AG04449 (cell line): ENCODE measurements at regions not wholly inside any gene's neighbourhood (a gene's known extent, or its start where the extent isn't known, plus 50 kb on each side); places are given as distances from the start of the nearest gene placed in this dataset.
"Not testable (repeated sequence)": the region's sequence is repeated elsewhere in the genome, so short reads cannot be mapped to it uniquely, and the experiment has no call there.

Source experiments
- CTCF ChIA-PET: fragments of 350-600 bp; formaldehyde crosslinking; extraction: SDS; loops from one replicate; lab custom pipeline; 2021; ENCODE audit warnings: antibody characterized with exemption; lab: Yijun Ruan, JAX
- POLR2A ChIA-PET: fragments of 400-600, 350-600 bp; formaldehyde crosslinking; extraction: SDS; loops from one replicate; lab custom pipeline; 2020; ENCODE audit warnings: antibody characterized with exemption, inconsistent platforms; lab: Yijun Ruan, JAX
- DNase-seq: peaks from one replicate; pipeline ENCODE4 v3.0.0-alpha.2; 2010; ENCODE audit warnings: low read depth, low spot score
- H3K4me3 ChIP-seq: 2 replicates; pipeline ENCODE4 v1.5.1; 2011; ENCODE audit warnings: low read depth, mild to moderate bottlenecking, control low read depth, low read length
- CTCF ChIP-seq: IDR thresholded peaks from one replicate; pipeline ENCODE4 v1.5.1; 2011; ENCODE audit warnings: mild to moderate bottlenecking, moderate library complexity, low read length, control low read depth, inconsistent platforms; ENCODE audit not compliant: insufficient read depth; ENCODE audit errors: missing control alignments

GRCh38 chr2:125254010-125254409, 1228.9 kb downstream of the CNTNAP5 start:
- POLR2A ChIA-PET, result no interaction called here
- CTCF ChIA-PET, result no interaction called here
- DNase-seq, result no peak
- no peak for TF ChIP-seq CTCF
- H3K4me3 ChIP-seq, result no peak overlapping the region

- H3K4me3 ChIP-seq, result no peak overlapping the region
- ChIA-PET POLR2A (no interaction called here), CTCF (no interaction called here)
- TF ChIP-seq CTCF, result no peak
- no peak for DNase-seq
These were observed 1234.4 kb downstream of the CNTNAP5 start for GRCh38 chr2:125259451-125259850.

DNA sequence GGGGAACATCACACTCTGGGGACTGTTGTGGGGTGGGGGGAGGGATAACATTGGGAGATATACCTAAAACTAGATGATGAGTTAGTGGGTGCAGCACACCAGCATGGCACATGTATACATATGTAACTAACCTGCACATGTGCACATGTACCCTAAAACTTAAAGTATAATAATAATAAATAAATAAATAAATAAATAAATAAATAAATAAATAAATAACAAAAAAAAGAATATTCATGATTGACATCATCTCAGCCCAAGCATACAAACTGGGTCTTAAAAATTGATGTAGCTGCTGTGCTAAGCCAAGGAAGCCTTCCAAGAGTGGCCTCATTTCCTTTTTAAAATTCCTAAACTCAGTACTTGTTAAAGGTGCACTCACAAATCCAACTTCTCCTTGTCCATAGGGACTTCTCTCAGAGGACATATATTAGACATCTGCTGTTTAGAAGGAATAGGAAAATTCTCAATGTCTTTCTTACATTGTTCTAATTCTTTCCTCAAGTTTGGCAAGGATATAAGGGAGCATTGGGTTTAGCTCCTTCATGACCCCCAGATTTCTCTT, 1235.4 kb downstream of the CNTNAP5 start:
- DNase-seq, H3K4me3 ChIP-seq, POLR2A ChIA-PET, CTCF ChIA-PET: not testable (repeated sequence)

DNA sequence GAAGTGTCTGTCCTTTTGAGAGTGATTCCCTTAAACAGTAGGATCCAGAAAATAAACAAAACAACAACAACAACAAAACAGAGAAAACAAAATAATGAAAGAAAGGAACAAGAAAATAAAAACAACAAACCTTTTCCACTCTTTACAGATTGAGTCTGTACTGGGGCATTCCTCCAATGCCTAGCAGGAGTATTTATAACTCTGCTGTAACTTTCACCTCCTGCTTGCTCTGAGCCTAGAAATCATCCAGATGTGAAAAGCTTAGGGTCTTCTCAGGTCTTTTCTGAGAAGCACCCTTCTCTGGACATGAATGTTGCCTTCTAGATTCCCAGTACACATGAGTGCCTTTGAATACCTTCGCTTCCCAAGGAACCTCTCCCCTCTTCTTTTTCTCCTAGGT, 1239.4 kb downstream of the CNTNAP5 start:
- ChIA-PET POLR2A (no interaction called here), CTCF (no interaction called here)
- TF ChIP-seq CTCF, result no peak
- no peak overlapping the region for H3K4me3 ChIP-seq
- no peak for DNase-seq

GRCh38 chr2:125267683-125268082, 1242.6 kb downstream of the CNTNAP5 start:
- DNase-seq, result no peak
- no peak overlapping the region for H3K4me3 ChIP-seq
- ChIA-PET CTCF (no interaction called here), POLR2A (no interaction called here)
- TF ChIP-seq CTCF, result no peak

- POLR2A ChIA-PET, result no interaction called here
- CTCF ChIA-PET, result no interaction called here
- no peak for TF ChIP-seq CTCF
- H3K4me3 ChIP-seq, result no peak overlapping the region
- DNase-seq, result no peak
These were observed 1247.6 kb downstream of the CNTNAP5 start for GRCh38 chr2:125272651-125273050.

DNA sequence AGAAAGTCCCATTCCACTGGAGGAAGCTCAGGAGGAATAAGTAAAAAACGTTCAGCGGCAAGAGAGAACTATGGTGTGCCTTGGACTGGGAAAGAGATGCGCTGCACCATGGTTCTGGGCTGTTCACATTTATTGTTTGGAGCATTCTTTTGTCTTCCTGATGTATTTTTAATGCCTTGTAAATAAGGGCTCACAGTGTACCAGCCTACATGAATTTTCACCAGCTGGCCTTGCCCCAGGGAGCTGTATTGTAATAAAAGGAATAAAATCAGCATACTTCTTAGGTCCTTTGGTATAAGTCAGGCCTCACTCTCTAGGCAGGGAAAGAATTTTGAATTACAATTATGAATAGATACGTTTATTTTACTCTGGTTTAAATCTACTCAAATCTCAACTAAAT, 1249.6 kb downstream of the CNTNAP5 start:
- no peak for DNase-seq
- CTCF ChIA-PET, result no interaction called here
- no peak for TF ChIP-seq CTCF
- POLR2A ChIA-PET, result no interaction called here
- H3K4me3 ChIP-seq, result no peak overlapping the region
